Smooth muscle cell (in vitro differentiated cells): ENCODE measurements at regions not wholly inside any gene's neighbourhood (a gene's known extent, or its start where the extent isn't known, plus 50 kb on each side); places are given as distances from the start of the nearest gene placed in this dataset.
A peak's percentile ranks its signal among the peaks of the same experiment; 100 is the strongest.

Experiments
- DNase-seq: peaks from one replicate; lab custom pipeline; 2025; ENCODE audit not compliant: unreplicated experiment; lab: John Stamatoyannopoulos, UW
- H2AFZ ChIP-seq: fragments of 200-600 bp; sonication (generic); 2 replicates; pipeline ENCODE4 v1.6.0; 2016; ENCODE audit warnings: antibody characterized with exemption, low read depth, mild to moderate bottlenecking
- H3F3A ChIP-seq: fragments of 200-600 bp; sonication (generic); 2 replicates; pipeline ENCODE4 v1.6.0; 2017; ENCODE audit warnings: antibody characterized with exemption, low read depth
- H3K27ac ChIP-seq: fragments of 200-600 bp; sonication (generic); 2 replicates; pipeline ENCODE4 v1.5.1; 2016; ENCODE audit warnings: low read depth, mild to moderate bottlenecking
- H3K27me3 ChIP-seq: fragments of 200-600 bp; sonication (generic); 2 replicates; pipeline ENCODE4 v1.6.1; 2016; ENCODE audit warnings: low read depth, mild to moderate bottlenecking
- H3K36me3 ChIP-seq: fragments of 200-600 bp; sonication (generic); 2 replicates; pipeline ENCODE4 v1.5.1; 2016; ENCODE audit warnings: low read depth
- H3K4me1 ChIP-seq: fragments of 200-600 bp; sonication (generic); 2 replicates; pipeline ENCODE4 v1.5.1; 2016; ENCODE audit warnings: low read depth
- H3K4me2 ChIP-seq: fragments of 200-600 bp; sonication (generic); 2 replicates; pipeline ENCODE4 v1.6.0; 2016; ENCODE audit warnings: mild to moderate bottlenecking
- H3K4me3 ChIP-seq: fragments of 200-600 bp; sonication (generic); 2 replicates; pipeline ENCODE4 v1.5.1; 2016; ENCODE audit warnings: mild to moderate bottlenecking
- H3K79me2 ChIP-seq: fragments of 200-600 bp; sonication (generic); 2 replicates; pipeline ENCODE4 v1.6.0; 2016; ENCODE audit warnings: low read depth, mild to moderate bottlenecking
- H3K9ac ChIP-seq: fragments of 200-600 bp; sonication (generic); 2 replicates; pipeline ENCODE4 v1.6.0; 2016; ENCODE audit warnings: low read depth
- H3K9me3 ChIP-seq: fragments of 200-600 bp; sonication (generic); replicated peaks from 2 replicates; pipeline ENCODE4 v1.5.1; 2016; ENCODE audit warnings: low read depth
- H4K20me1 ChIP-seq: fragments of 200-600 bp; sonication (generic); 2 replicates; pipeline ENCODE4 v1.6.0; 2016; ENCODE audit warnings: low read depth
- CTCF ChIP-seq: fragments of 200-600 bp; sonication (generic); IDR thresholded peaks from 2 replicates; pipeline ENCODE4 v1.5.1; 2017; ENCODE audit warnings: borderline replicate concordance, mild to moderate bottlenecking, antibody characterized with exemption; ENCODE audit not compliant: insufficient read depth, poor library complexity, severe bottlenecking
- WGBS: methylation state at CpG from one replicate; pipeline ENCODE4 v1.1.7; 2016; ENCODE audit warnings: low lambda C conversion rate; 5-methylcytosine and 5-hydroxymethylcytosine counted together

- Histone ChIP-seq H3K4me2 (no peak overlapping the region), H4K20me1 (no peaks in the 10 kb centered on the region), H3K4me3 (no peak overlapping the region), H3K9me3 (no peaks in the 10 kb centered on the region), H2AFZ (no peak overlapping the region), H3K9ac (no peak overlapping the region), H3K27me3 (no peaks in the 10 kb centered on the region), H3F3A (peaks cover 15% of the 10 kb centered on the region), H3K36me3 (no peaks in the 10 kb centered on the region), H3K27ac (no peak overlapping the region), H3K4me1 (peaks cover 3% of the 10 kb centered on the region), H3K79me2 (no peaks in the 10 kb centered on the region)
- no peak for TF ChIP-seq CTCF
- no peak for DNase-seq
- 64% methylated on average over 5 of the region's 5 CpGs for WGBS
Measured at GRCh38 chr20:6579417-6579816, 188.1 kb upstream of the BMP2 start.

DNA sequence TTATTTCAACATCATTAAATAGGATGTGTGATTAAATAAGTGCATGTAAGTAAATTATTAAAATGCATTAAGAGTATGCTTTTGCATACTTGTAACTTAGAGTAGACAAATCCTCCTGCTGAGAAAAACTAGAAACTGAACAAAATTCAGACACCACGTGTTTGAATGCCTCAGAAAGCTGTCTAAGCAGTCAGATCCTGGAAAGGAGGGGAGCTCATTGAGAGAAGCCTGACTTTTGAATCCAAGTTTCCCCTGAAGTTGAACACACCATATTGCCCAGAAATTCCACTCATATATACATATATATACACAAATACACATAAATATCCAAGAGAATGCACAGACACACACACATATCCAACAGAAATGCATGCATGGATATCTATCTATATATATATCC is 190.0 kb upstream of the BMP2 start:
- Histone ChIP-seq H3F3A (peaks cover 15% of the 10 kb centered on the region), H3K9me3 (no peaks in the 10 kb centered on the region), H3K27me3 (no peaks in the 10 kb centered on the region), H4K20me1 (no peaks in the 10 kb centered on the region), H2AFZ (no peak overlapping the region), H3K4me3 (no peak overlapping the region), H3K79me2 (no peaks in the 10 kb centered on the region), H3K27ac (no peak overlapping the region), H3K36me3 (no peaks in the 10 kb centered on the region), H3K9ac (no peak overlapping the region), H3K4me1 (peaks cover 3% of the 10 kb centered on the region), H3K4me2 (no peak overlapping the region)
- DNase-seq, result no peak
- no peak for TF ChIP-seq CTCF
- 43% methylated on average over 1 of the region's 1 CpG for WGBS

- H4K20me1 ChIP-seq, result no peaks in the 10 kb centered on the region
- H3K4me3 ChIP-seq, result no peak overlapping the region
- no peak for TF ChIP-seq CTCF
- H3F3A ChIP-seq, result peaks cover 15% of the 10 kb centered on the region
- WGBS, result 25% methylated on average over 3 of the region's 3 CpGs
- H3K27ac ChIP-seq, result peak overlapping the region; percentile 40
- H3K4me2 ChIP-seq, result peak overlapping the region; percentile 56
- H2AFZ ChIP-seq, result no peak overlapping the region
- H3K36me3 ChIP-seq, result no peaks in the 10 kb centered on the region
- H3K9me3 ChIP-seq, result no peaks in the 10 kb centered on the region
- H3K79me2 ChIP-seq, result no peaks in the 10 kb centered on the region
- no peak overlapping the region for H3K9ac ChIP-seq
- H3K4me1 ChIP-seq, result peaks cover 3% of the 10 kb centered on the region
- no peaks in the 10 kb centered on the region for H3K27me3 ChIP-seq
- DNase-seq, result no peak
Measured at GRCh38 chr20:6576726-6577125, 190.8 kb upstream of the BMP2 start.

DNA sequence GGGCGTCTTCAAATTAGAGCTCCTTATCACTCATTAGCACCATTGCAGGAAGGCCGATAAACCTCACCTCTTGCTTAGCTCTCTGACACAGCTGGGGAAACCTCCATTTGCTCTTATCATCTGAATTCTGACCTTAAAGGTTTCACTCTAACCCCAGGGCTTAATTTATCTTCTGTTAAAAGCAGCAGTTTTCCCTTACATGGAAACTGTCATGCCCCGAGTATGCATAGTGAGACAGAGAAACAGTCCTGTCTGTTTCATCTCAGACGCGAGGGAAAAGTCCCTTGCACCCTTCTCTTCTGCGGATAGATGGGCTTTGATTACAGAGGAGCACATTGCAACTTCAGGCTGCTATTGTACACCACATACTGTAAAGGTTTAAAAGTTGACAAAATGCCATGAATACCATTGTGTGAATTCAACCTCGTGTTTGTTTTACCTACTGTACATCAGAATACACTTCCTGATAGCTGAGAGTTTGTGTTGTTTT is 191.5 kb upstream of the BMP2 start:
- H4K20me1 ChIP-seq, result no peaks in the 10 kb centered on the region
- peak overlapping the region; percentile 40 for H3K27ac ChIP-seq
- H3K36me3 ChIP-seq, result no peaks in the 10 kb centered on the region
- no peaks in the 10 kb centered on the region for H3K27me3 ChIP-seq
- no peak overlapping the region for H2AFZ ChIP-seq
- no peak for TF ChIP-seq CTCF
- H3F3A ChIP-seq, result peaks cover 15% of the 10 kb centered on the region
- H3K79me2 ChIP-seq, result no peaks in the 10 kb centered on the region
- H3K4me1 ChIP-seq, result peaks cover 3% of the 10 kb centered on the region
- H3K9me3 ChIP-seq, result no peaks in the 10 kb centered on the region
- H3K4me3 ChIP-seq, result peak overlapping the region; percentile 1
- peak overlapping the region; percentile 56 for H3K4me2 ChIP-seq
- no peak overlapping the region for H3K9ac ChIP-seq
- DNase-seq, result no peak
- under 1% methylated on average over 7 of the region's 7 CpGs for WGBS
